ENCODE measurements at regions not wholly inside any gene's neighbourhood (a gene's known extent, or its start where the extent isn't known, plus 50 kb on each side); places are given as distances from the start of the nearest gene placed in this dataset.
"Not testable (repeated sequence)": the region's sequence is repeated elsewhere in the genome, so short reads cannot be mapped to it uniquely, and the experiment has no call there.

- DNase-seq (ENCODE audit: low read depth): no peak
Measured at GRCh38 chr2:234275515-234275914, 221.4 kb downstream of the ARL4C start.

- DNase-seq (ENCODE audit: low read depth): no peak
Measured at GRCh38 chr2:234273887-234274584, 222.8 kb downstream of the ARL4C start.

- no peak for DNase-seq (ENCODE audit: low read depth)
Measured at GRCh38 chr2:234272069-234272850, 221.8 kb downstream of the SPP2 start.

- DNase-seq (ENCODE audit: low read depth): no peak
Measured at GRCh38 chr2:234271338-234271737, 220.8 kb downstream of the SPP2 start.

GRCh38 chr2:234269769-234270204 lies 219.3 kb downstream of the SPP2 start:
- peak; percentile 58 for DNase-seq (ENCODE audit: low read depth)

- no peak for DNase-seq (ENCODE audit: low read depth)
Measured at GRCh38 chr2:234267534-234267933, 217.0 kb downstream of the SPP2 start.

- no peak for DNase-seq (ENCODE audit: low read depth)
Measured at GRCh38 chr2:234266952-234267351, 216.4 kb downstream of the SPP2 start.

- DNase-seq (ENCODE audit: low read depth): no peak
Measured at GRCh38 chr2:234265206-234265605, 214.7 kb downstream of the SPP2 start.

GRCh38 chr2:234261736-234262135 lies 211.2 kb downstream of the SPP2 start:
- no peak for DNase-seq (ENCODE audit: low read depth)

GRCh38 chr2:234259440-234259839 lies 208.9 kb downstream of the SPP2 start:
- no peak for DNase-seq (ENCODE audit: low read depth)

- no peak for DNase-seq (ENCODE audit: low read depth)
Measured at GRCh38 chr2:234258562-234259141, 208.2 kb downstream of the SPP2 start.

- peak; percentile 98 for DNase-seq (ENCODE audit: low read depth)
Measured at GRCh38 chr2:234257859-234258561, 207.5 kb downstream of the SPP2 start.

GRCh38 chr2:234256516-234256915 lies 206.0 kb downstream of the SPP2 start:
- DNase-seq (ENCODE audit: low read depth): no peak

- no peak for DNase-seq (ENCODE audit: low read depth)
Measured at GRCh38 chr2:234254783-234255521, 204.4 kb downstream of the SPP2 start.

GRCh38 chr2:234252772-234253171 lies 202.3 kb downstream of the SPP2 start:
- DNase-seq (ENCODE audit: low read depth): no peak

- DNase-seq (ENCODE audit: low read depth): peak; percentile 99
Measured at GRCh38 chr2:234251326-234252271, 201.1 kb downstream of the SPP2 start.

- no peak for DNase-seq (ENCODE audit: low read depth)
Measured at GRCh38 chr2:234250926-234251325, 200.4 kb downstream of the SPP2 start.

- DNase-seq (ENCODE audit: low read depth): peak; percentile 79
Measured at GRCh38 chr2:234249873-234250272, 199.4 kb downstream of the SPP2 start.

- no peak for DNase-seq (ENCODE audit: low read depth)
Measured at GRCh38 chr2:234249034-234249735, 198.7 kb downstream of the SPP2 start.

GRCh38 chr2:234248213-234248710 lies 197.8 kb downstream of the SPP2 start:
- not testable (repeated sequence) for DNase-seq (ENCODE audit: low read depth)

Measured in iris pigment epithelial cell (primary cell).